ENCODE measurements at regions not wholly inside any gene's neighbourhood (a gene's known extent, or its start where the extent isn't known, plus 50 kb on each side); places are given as distances from the start of the nearest gene placed in this dataset.

DNA sequence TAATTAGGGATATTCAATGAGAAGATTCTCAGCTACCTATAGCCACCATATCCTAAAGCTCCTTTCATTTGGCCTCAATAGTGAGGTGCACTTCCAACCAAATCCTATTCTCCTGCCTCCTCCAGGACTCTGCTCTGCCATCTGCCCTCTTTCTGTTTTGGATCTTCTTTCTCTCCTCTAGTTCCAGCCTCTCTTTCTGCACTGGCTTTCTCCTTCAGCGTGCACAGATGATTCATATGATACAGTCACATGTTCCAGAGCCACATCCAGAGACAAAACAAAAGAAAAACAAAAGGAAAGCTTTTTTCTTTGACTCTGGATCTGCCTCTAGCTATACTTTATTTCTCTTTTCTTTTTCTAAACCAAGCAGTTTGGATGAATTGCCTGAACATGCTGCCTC is 531.9 kb upstream of the MAN1A1 start:
- no peak overlapping the region for H4K5ac ChIP-seq (ENCODE audit: low read length)
- DNase-seq, result no peak
- no peak overlapping the region for H3K27ac ChIP-seq (ENCODE audit: low read depth, low read length)
- no peak overlapping the region for H3K4me2 ChIP-seq (ENCODE audit: low read length)
- H3K79me2 ChIP-seq (ENCODE audit: control insufficient read depth, insufficient read depth, low read length), result no peaks in the 10 kb centered on the region
- H3K27me3 ChIP-seq (ENCODE audit: insufficient read depth, low read length, poor library complexity), result no peaks in the 10 kb centered on the region
- no peak overlapping the region for H3K56ac ChIP-seq (ENCODE audit: low read length)
- H3K4me3 ChIP-seq (ENCODE audit: low read length), result no peak overlapping the region
- no peak overlapping the region for H2BK15ac ChIP-seq (replicated peaks; ENCODE audit: low read depth)
- no peaks in the 10 kb centered on the region for H3K79me1 ChIP-seq (ENCODE audit: low read length)
- no peak overlapping the region for H3K18ac ChIP-seq (ENCODE audit: low read length)
- no peak overlapping the region for H2BK120ac ChIP-seq (ENCODE audit: low read depth, low read length)
- H3K23ac ChIP-seq (ENCODE audit: low read length), result no peak overlapping the region
- no peak overlapping the region for H2BK5ac ChIP-seq (ENCODE audit: low read length)
- H2AK5ac ChIP-seq (ENCODE audit: low read length), result no peak overlapping the region
- no peak overlapping the region for H3K9ac ChIP-seq (ENCODE audit: low read length)
- no peak overlapping the region for H4K8ac ChIP-seq (ENCODE audit: low read depth, low read length)
- no peak overlapping the region for H3K4ac ChIP-seq (ENCODE audit: low read depth, low read length)
- H3K4me1 ChIP-seq (ENCODE audit: control insufficient read depth, low read depth, low read length), result no peaks in the 10 kb centered on the region
- no peaks in the 10 kb centered on the region for H3K36me3 ChIP-seq (ENCODE audit: control insufficient read depth, insufficient read depth, low read length)
- WGBS (ENCODE audit: extremely low coverage, insufficient coverage, low lambda C conversion rate), result no CpG with 5 or more reads among the region's 1 CpG

DNA sequence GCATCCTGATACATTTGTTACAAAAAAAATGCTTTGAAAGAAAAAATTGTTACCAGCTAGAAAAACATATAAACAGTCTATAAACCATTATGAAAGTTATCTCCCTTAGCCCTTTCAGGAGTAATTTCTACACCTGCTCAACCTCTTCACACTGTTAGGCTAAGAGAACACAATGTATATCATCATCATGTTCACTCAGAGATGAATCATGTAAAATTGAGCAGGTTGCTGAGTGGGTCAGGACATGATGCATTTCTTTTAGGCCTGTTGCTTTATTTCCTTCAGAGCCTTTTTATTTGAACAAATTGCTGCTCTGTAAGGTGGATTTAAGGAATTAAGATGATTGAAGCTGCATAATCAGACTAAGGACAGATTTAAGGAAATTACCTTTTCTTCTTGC is 531.3 kb upstream of the MAN1A1 start:
- Histone ChIP-seq H3K4ac (ENCODE audit: low read depth, low read length) (no peak overlapping the region), H4K5ac (ENCODE audit: low read length) (no peak overlapping the region), H2BK15ac (replicated peaks; ENCODE audit: low read depth) (no peak overlapping the region), H2BK120ac (ENCODE audit: low read depth, low read length) (no peak overlapping the region), H2BK5ac (ENCODE audit: low read length) (no peak overlapping the region), H3K79me1 (ENCODE audit: low read length) (no peaks in the 10 kb centered on the region), H3K23ac (ENCODE audit: low read length) (no peak overlapping the region), H3K4me3 (ENCODE audit: low read length) (no peak overlapping the region), H3K56ac (ENCODE audit: low read length) (no peak overlapping the region), H3K36me3 (ENCODE audit: control insufficient read depth, insufficient read depth, low read length) (no peaks in the 10 kb centered on the region), H3K27me3 (ENCODE audit: insufficient read depth, low read length, poor library complexity) (no peaks in the 10 kb centered on the region), H3K18ac (ENCODE audit: low read length) (no peak overlapping the region), H4K8ac (ENCODE audit: low read depth, low read length) (no peak overlapping the region), H3K9ac (ENCODE audit: low read length) (no peak overlapping the region), H3K79me2 (ENCODE audit: control insufficient read depth, insufficient read depth, low read length) (no peaks in the 10 kb centered on the region), H2AK5ac (ENCODE audit: low read length) (no peak overlapping the region), H3K4me1 (ENCODE audit: control insufficient read depth, low read depth, low read length) (no peaks in the 10 kb centered on the region), H3K27ac (ENCODE audit: low read depth, low read length) (no peak overlapping the region), H3K4me2 (ENCODE audit: low read length) (no peak overlapping the region)
- DNase-seq, result no peak

GRCh38 chr6:119879731-119880130 is 530.2 kb upstream of the MAN1A1 start:
- no peak overlapping the region for H3K4me3 ChIP-seq (ENCODE audit: low read length)
- no peak overlapping the region for H3K23ac ChIP-seq (ENCODE audit: low read length)
- H3K4ac ChIP-seq (ENCODE audit: low read depth, low read length), result no peak overlapping the region
- no peak overlapping the region for H4K5ac ChIP-seq (ENCODE audit: low read length)
- H3K79me1 ChIP-seq (ENCODE audit: low read length), result no peaks in the 10 kb centered on the region
- H3K4me1 ChIP-seq (ENCODE audit: control insufficient read depth, low read depth, low read length), result no peaks in the 10 kb centered on the region
- no peak overlapping the region for H2BK15ac ChIP-seq (replicated peaks; ENCODE audit: low read depth)
- no peak overlapping the region for H2AK5ac ChIP-seq (ENCODE audit: low read length)
- no peak overlapping the region for H3K9ac ChIP-seq (ENCODE audit: low read length)
- H2BK5ac ChIP-seq (ENCODE audit: low read length), result no peak overlapping the region
- H3K27me3 ChIP-seq (ENCODE audit: insufficient read depth, low read length, poor library complexity), result no peaks in the 10 kb centered on the region
- H3K27ac ChIP-seq (ENCODE audit: low read depth, low read length), result no peak overlapping the region
- H4K8ac ChIP-seq (ENCODE audit: low read depth, low read length), result no peak overlapping the region
- no CpG with 5 or more reads among the region's 1 CpG for WGBS (ENCODE audit: extremely low coverage, insufficient coverage, low lambda C conversion rate)
- H3K56ac ChIP-seq (ENCODE audit: low read length), result no peak overlapping the region
- no peaks in the 10 kb centered on the region for H3K36me3 ChIP-seq (ENCODE audit: control insufficient read depth, insufficient read depth, low read length)
- no peak overlapping the region for H2BK120ac ChIP-seq (ENCODE audit: low read depth, low read length)
- no peak for DNase-seq
- no peak overlapping the region for H3K4me2 ChIP-seq (ENCODE audit: low read length)
- no peaks in the 10 kb centered on the region for H3K79me2 ChIP-seq (ENCODE audit: control insufficient read depth, insufficient read depth, low read length)
- no peak overlapping the region for H3K18ac ChIP-seq (ENCODE audit: low read length)

- Histone ChIP-seq H3K79me2 (ENCODE audit: control insufficient read depth, insufficient read depth, low read length) (no peaks in the 10 kb centered on the region), H3K4me3 (ENCODE audit: low read length) (no peak overlapping the region), H2BK120ac (ENCODE audit: low read depth, low read length) (no peak overlapping the region), H2AK5ac (ENCODE audit: low read length) (no peak overlapping the region), H4K5ac (ENCODE audit: low read length) (no peak overlapping the region), H3K27me3 (ENCODE audit: insufficient read depth, low read length, poor library complexity) (no peaks in the 10 kb centered on the region), H3K18ac (ENCODE audit: low read length) (no peak overlapping the region), H3K23ac (ENCODE audit: low read length) (no peak overlapping the region), H3K4me1 (ENCODE audit: control insufficient read depth, low read depth, low read length) (no peaks in the 10 kb centered on the region), H3K56ac (ENCODE audit: low read length) (no peak overlapping the region), H3K4ac (ENCODE audit: low read depth, low read length) (no peak overlapping the region), H3K9ac (ENCODE audit: low read length) (no peak overlapping the region), H3K27ac (ENCODE audit: low read depth, low read length) (no peak overlapping the region), H3K4me2 (ENCODE audit: low read length) (no peak overlapping the region), H2BK5ac (ENCODE audit: low read length) (no peak overlapping the region), H4K8ac (ENCODE audit: low read depth, low read length) (no peak overlapping the region), H3K36me3 (ENCODE audit: control insufficient read depth, insufficient read depth, low read length) (no peaks in the 10 kb centered on the region), H2BK15ac (replicated peaks; ENCODE audit: low read depth) (no peak overlapping the region), H3K79me1 (ENCODE audit: low read length) (no peaks in the 10 kb centered on the region)
- no CpG with 5 or more reads among the region's 4 CpGs for WGBS (ENCODE audit: extremely low coverage, insufficient coverage, low lambda C conversion rate)
- DNase-seq, result no peak
Observed at GRCh38 chr6:119874381-119874780, 524.8 kb upstream of the MAN1A1 start.

- no peak overlapping the region for H2BK5ac ChIP-seq (ENCODE audit: low read length)
- H3K4me3 ChIP-seq (ENCODE audit: low read length), result no peak overlapping the region
Observed at GRCh38 chr6:119873107-119873506, 523.5 kb upstream of the MAN1A1 start.

GRCh38 chr6:119871520-119871919 is 522.0 kb upstream of the MAN1A1 start:
- Histone ChIP-seq H4K8ac (ENCODE audit: low read depth, low read length) (no peak overlapping the region), H3K4ac (ENCODE audit: low read depth, low read length) (no peak overlapping the region), H3K36me3 (ENCODE audit: control insufficient read depth, insufficient read depth, low read length) (no peaks in the 10 kb centered on the region), H2BK5ac (ENCODE audit: low read length) (no peak overlapping the region), H3K4me3 (ENCODE audit: low read length) (no peak overlapping the region), H2BK120ac (ENCODE audit: low read depth, low read length) (no peak overlapping the region), H3K4me2 (ENCODE audit: low read length) (no peak overlapping the region), H3K27ac (ENCODE audit: low read depth, low read length) (no peak overlapping the region), H2AK5ac (ENCODE audit: low read length) (no peak overlapping the region), H3K4me1 (ENCODE audit: control insufficient read depth, low read depth, low read length) (no peaks in the 10 kb centered on the region), H3K23ac (ENCODE audit: low read length) (no peak overlapping the region), H3K9ac (ENCODE audit: low read length) (no peak overlapping the region), H3K79me1 (ENCODE audit: low read length) (no peaks in the 10 kb centered on the region), H3K56ac (ENCODE audit: low read length) (no peak overlapping the region), H2BK15ac (replicated peaks; ENCODE audit: low read depth) (no peak overlapping the region), H3K27me3 (ENCODE audit: insufficient read depth, low read length, poor library complexity) (no peaks in the 10 kb centered on the region), H3K18ac (ENCODE audit: low read length) (no peak overlapping the region), H3K79me2 (ENCODE audit: control insufficient read depth, insufficient read depth, low read length) (no peaks in the 10 kb centered on the region), H4K5ac (ENCODE audit: low read length) (no peak overlapping the region)
- no peak for DNase-seq
- no CpG with 5 or more reads among the region's 2 CpGs for WGBS (ENCODE audit: extremely low coverage, insufficient coverage, low lambda C conversion rate)

More at GRCh38 chr6:119873107-119873506, 523.5 kb upstream of the MAN1A1 start:
- H4K8ac ChIP-seq (ENCODE audit: low read depth, low read length), result no peak overlapping the region
- H3K4me2 ChIP-seq (ENCODE audit: low read length), result no peak overlapping the region
- H3K4me1 ChIP-seq (ENCODE audit: control insufficient read depth, low read depth, low read length), result no peaks in the 10 kb centered on the region
- H3K79me1 ChIP-seq (ENCODE audit: low read length), result no peaks in the 10 kb centered on the region
- no peak overlapping the region for H4K5ac ChIP-seq (ENCODE audit: low read length)
- no peaks in the 10 kb centered on the region for H3K27me3 ChIP-seq (ENCODE audit: insufficient read depth, low read length, poor library complexity)
- H2BK120ac ChIP-seq (ENCODE audit: low read depth, low read length), result no peak overlapping the region
- no peak for DNase-seq
- no peak overlapping the region for H3K23ac ChIP-seq (ENCODE audit: low read length)
- no peak overlapping the region for H3K9ac ChIP-seq (ENCODE audit: low read length)
- H3K56ac ChIP-seq (ENCODE audit: low read length), result no peak overlapping the region
- no peaks in the 10 kb centered on the region for H3K36me3 ChIP-seq (ENCODE audit: control insufficient read depth, insufficient read depth, low read length)
- no peaks in the 10 kb centered on the region for H3K79me2 ChIP-seq (ENCODE audit: control insufficient read depth, insufficient read depth, low read length)
- no peak overlapping the region for H3K18ac ChIP-seq (ENCODE audit: low read length)
- no peak overlapping the region for H2BK15ac ChIP-seq (replicated peaks; ENCODE audit: low read depth)
- H2AK5ac ChIP-seq (ENCODE audit: low read length), result no peak overlapping the region
- no CpG with 5 or more reads among the region's 1 CpG for WGBS (ENCODE audit: extremely low coverage, insufficient coverage, low lambda C conversion rate)
- no peak overlapping the region for H3K4ac ChIP-seq (ENCODE audit: low read depth, low read length)
- H3K27ac ChIP-seq (ENCODE audit: low read depth, low read length), result no peak overlapping the region

Measured in mesendoderm (in vitro differentiated cells).